SK-N-SH (cell line): ENCODE measurements at regions not wholly inside any gene's neighbourhood (a gene's known extent, or its start where the extent isn't known, plus 50 kb on each side); places are given as distances from the start of the nearest gene placed in this dataset.

Experiments
- POLR2AphosphoS5 ChIP-seq: IDR thresholded peaks from 2 replicates; pipeline ENCODE4 v1.6.1; 2012; ENCODE audit warnings: low read depth, low read length
- REST ChIP-seq: IDR thresholded peaks from 2 replicates; pipeline ENCODE4 v1.6.1; 2012; ENCODE audit warnings: mild to moderate bottlenecking, low read depth, low read length, moderate library complexity
- RFX5 ChIP-seq: IDR thresholded peaks from 2 replicates; pipeline ENCODE4 v1.6.1; 2012; ENCODE audit warnings: mild to moderate bottlenecking, improper control_type of control experiment, low read length
- SIN3A ChIP-seq: IDR thresholded peaks from 2 replicates; pipeline ENCODE4 v1.6.1; 2012; ENCODE audit warnings: low read depth, mild to moderate bottlenecking, low read length, moderate library complexity, borderline replicate concordance
- SMC3 ChIP-seq: IDR thresholded peaks from 2 replicates; pipeline ENCODE4 v1.6.1; 2012; ENCODE audit warnings: low read depth, low read length, improper control_type of control experiment
- TF ChIP-seq, protein P1 (sequence below): fragments of 200-600 bp; sonication (generic); IDR thresholded peaks from 2 replicates; pipeline ENCODE4 v1.6.1; 2017; ENCODE audit warnings: antibody characterized with exemption, mild to moderate bottlenecking, moderate library complexity
- TF ChIP-seq, protein P2 (sequence below): IDR thresholded peaks from 2 replicates; pipeline ENCODE4 v1.4.0; 2012; ENCODE audit warnings: low read depth

DNA sequence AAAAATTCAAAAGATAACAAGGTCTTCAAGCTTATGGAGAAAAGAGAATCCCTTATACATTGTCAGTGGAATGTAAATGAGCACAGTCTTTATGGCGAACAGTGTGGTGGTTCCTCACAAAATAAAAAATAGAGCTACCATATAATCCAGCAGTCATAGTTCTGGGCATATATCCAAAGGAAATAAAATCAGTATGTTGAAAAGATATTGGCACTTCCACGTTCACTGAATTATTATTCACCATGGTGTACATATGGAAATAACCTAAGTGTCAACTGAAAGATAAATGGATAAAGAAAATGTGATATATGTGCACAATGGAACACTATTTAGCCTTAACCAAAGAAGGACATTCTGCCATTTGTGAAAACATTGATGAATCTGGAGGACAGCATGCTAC, 1161.2 kb downstream of the ROBO2 start:
- TF ChIP-seq, protein P1, sequence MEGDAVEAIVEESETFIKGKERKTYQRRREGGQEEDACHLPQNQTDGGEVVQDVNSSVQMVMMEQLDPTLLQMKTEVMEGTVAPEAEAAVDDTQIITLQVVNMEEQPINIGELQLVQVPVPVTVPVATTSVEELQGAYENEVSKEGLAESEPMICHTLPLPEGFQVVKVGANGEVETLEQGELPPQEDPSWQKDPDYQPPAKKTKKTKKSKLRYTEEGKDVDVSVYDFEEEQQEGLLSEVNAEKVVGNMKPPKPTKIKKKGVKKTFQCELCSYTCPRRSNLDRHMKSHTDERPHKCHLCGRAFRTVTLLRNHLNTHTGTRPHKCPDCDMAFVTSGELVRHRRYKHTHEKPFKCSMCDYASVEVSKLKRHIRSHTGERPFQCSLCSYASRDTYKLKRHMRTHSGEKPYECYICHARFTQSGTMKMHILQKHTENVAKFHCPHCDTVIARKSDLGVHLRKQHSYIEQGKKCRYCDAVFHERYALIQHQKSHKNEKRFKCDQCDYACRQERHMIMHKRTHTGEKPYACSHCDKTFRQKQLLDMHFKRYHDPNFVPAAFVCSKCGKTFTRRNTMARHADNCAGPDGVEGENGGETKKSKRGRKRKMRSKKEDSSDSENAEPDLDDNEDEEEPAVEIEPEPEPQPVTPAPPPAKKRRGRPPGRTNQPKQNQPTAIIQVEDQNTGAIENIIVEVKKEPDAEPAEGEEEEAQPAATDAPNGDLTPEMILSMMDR = no peak
- no peak for TF ChIP-seq RFX5
- TF ChIP-seq REST = no peak
- TF ChIP-seq POLR2AphosphoS5 = no peak
- TF ChIP-seq, protein P2, sequence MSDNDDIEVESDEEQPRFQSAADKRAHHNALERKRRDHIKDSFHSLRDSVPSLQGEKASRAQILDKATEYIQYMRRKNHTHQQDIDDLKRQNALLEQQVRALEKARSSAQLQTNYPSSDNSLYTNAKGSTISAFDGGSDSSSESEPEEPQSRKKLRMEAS = no peak
- TF ChIP-seq SIN3A = no peak
- TF ChIP-seq SMC3 = no peak
